Endothelial cell of umbilical vein (primary cell): ENCODE measurements at regions not wholly inside any gene's neighbourhood (a gene's known extent, or its start where the extent isn't known, plus 50 kb on each side); places are given as distances from the start of the nearest gene placed in this dataset.

Experiments used
- BruUV-seq: library from RNA; stranded (reverse); fragments of 400-500 nt; replicated peaks from 2 replicates; lab custom pipeline; 2021; lab: Mats Ljungman, UMichigan
- CTCF ChIA-PET: fragments of 300-600, 350-600 bp; sonication (Branson Sonifier 250); formaldehyde crosslinking; loops from one replicate; lab custom pipeline; 2021; ENCODE audit warnings: antibody characterized with exemption, inconsistent platforms; lab: Charles Lee
- POLR2A ChIA-PET: fragments of 300-600, 350-600 bp; sonication (Branson Sonifier 250); formaldehyde crosslinking; loops from one replicate; lab custom pipeline; 2021; ENCODE audit warnings: antibody characterized with exemption, inconsistent platforms; lab: Charles Lee
- DNase-seq: peaks from one replicate; pipeline ENCODE4 v3.0.0-alpha.2; 2011; ENCODE audit warnings: low read depth, low spot score
- FAIRE-seq: peaks from 2 replicates; lab custom pipeline; 2011; peaks lifted over from hg19 to GRCh38; lab: Jason Lieb, UNC
- H2AFZ ChIP-seq: 2 replicates; pipeline ENCODE4 v1.6.0; 2012; ENCODE audit warnings: low read depth, low read length, control low read depth, inconsistent platforms
- H3K27ac ChIP-seq: 2 replicates; pipeline ENCODE4 v1.5.1; 2011; ENCODE audit warnings: low read depth, mild to moderate bottlenecking, control low read depth, low read length, moderate library complexity; ENCODE audit not compliant: insufficient read depth
- H3K27me3 ChIP-seq, 2 experiments: 2 replicates each; pipeline versions ENCODE4 v1.6.0 to v1.6.1; 2011; ENCODE audit warnings: low read length in 2 of 2, mixed read lengths in 1 of 2; ENCODE audit not compliant: control insufficient read depth in 2 of 2, insufficient read depth in 2 of 2
- H3K36me3 ChIP-seq, 2 experiments: 2 replicates in 1 of 2; 3 replicates in 1 of 2; pipeline ENCODE4 v1.5.1; 2011; ENCODE audit warnings: low read length in 2 of 2, mild to moderate bottlenecking in 1 of 2, moderate library complexity in 1 of 2; ENCODE audit not compliant: control insufficient read depth in 2 of 2, insufficient read depth in 2 of 2; ENCODE audit errors: extremely low read depth in 1 of 2
- H3K4me1 ChIP-seq: 3 replicates; pipeline ENCODE4 v1.5.1; 2011; ENCODE audit warnings: mild to moderate bottlenecking, low read length; ENCODE audit not compliant: control insufficient read depth, insufficient read depth; ENCODE audit errors: extremely low read depth
- H3K4me2 ChIP-seq: 2 replicates; pipeline ENCODE4 v1.6.1; 2011; ENCODE audit warnings: low read length, control low read depth, mixed read lengths; ENCODE audit not compliant: insufficient read depth
- H3K4me3 ChIP-seq, 3 experiments: fragments of 200-600 bp in 1 of 3; sonication (generic), shearing (Covaris generic) in 1 of 3; replicated peaks in 1 of 3; 2 replicates each; pipeline ENCODE4 v1.5.1; 2011 to 2016; ENCODE audit warnings: control low read depth in 3 of 3, low read length in 3 of 3, mild to moderate bottlenecking in 2 of 3, inconsistent platforms in 1 of 3, low read depth in 1 of 3, moderate library complexity in 1 of 3; ENCODE audit not compliant: insufficient read depth in 1 of 3
- H3K79me2 ChIP-seq: 2 replicates; pipeline ENCODE4 v1.6.0; 2012; ENCODE audit warnings: low read length, inconsistent platforms; ENCODE audit not compliant: control insufficient read depth, insufficient read depth
- H3K9ac ChIP-seq: replicated peaks from 2 replicates; pipeline ENCODE3; 2011; ENCODE audit warnings: low read length, control low read depth; ENCODE audit not compliant: insufficient read depth; ENCODE audit errors: extremely low read depth
- H3K9me1 ChIP-seq: replicated peaks from 3 replicates; pipeline ENCODE4 v1.6.0; 2011; ENCODE audit warnings: mild to moderate bottlenecking, low read length; ENCODE audit not compliant: control insufficient read depth, insufficient read depth; ENCODE audit errors: extremely low read depth
- H3K9me3 ChIP-seq: replicated peaks from 2 replicates; pipeline ENCODE4 v1.5.1; 2012; ENCODE audit warnings: low read length, inconsistent platforms; ENCODE audit not compliant: control insufficient read depth, insufficient read depth
- H4K20me1 ChIP-seq: replicated peaks from 2 replicates; pipeline ENCODE3; 2011; ENCODE audit warnings: mild to moderate bottlenecking, low read length; ENCODE audit not compliant: control insufficient read depth, insufficient read depth; ENCODE audit errors: extremely low read depth
- CTCF ChIP-seq, 2 donors: IDR thresholded peaks; 1 replicate in 1 of 2; 2 replicates in 1 of 2; pipeline ENCODE4 v1.5.1; 2011; ENCODE audit warnings: low read length in 2 of 2, mild to moderate bottlenecking in 2 of 2, moderate library complexity in 2 of 2, control low read depth in 1 of 2, inconsistent platforms in 1 of 2, low read depth in 1 of 2; ENCODE audit not compliant: insufficient read depth in 1 of 2; ENCODE audit errors: extremely low read depth in 1 of 2
- EZH2 ChIP-seq: IDR thresholded peaks from 2 replicates; pipeline ENCODE4 v1.6.1; 2012; ENCODE audit warnings: borderline replicate concordance, low read depth, mild to moderate bottlenecking, moderate library complexity, low read length, inconsistent platforms; ENCODE audit not compliant: severe bottlenecking
- FOS ChIP-seq: IDR thresholded peaks from 2 replicates; pipeline ENCODE4 v1.6.1; 2011; ENCODE audit warnings: mild to moderate bottlenecking, low read length, moderate library complexity, borderline replicate concordance; ENCODE audit not compliant: insufficient read depth
- GATA2 ChIP-seq: IDR thresholded peaks from 2 replicates; pipeline ENCODE4 v1.7.0; 2011; ENCODE audit warnings: low read depth, mild to moderate bottlenecking, moderate library complexity, mixed read lengths, low read length; ENCODE audit not compliant: insufficient read length, insufficient read depth
- JUN ChIP-seq: IDR thresholded peaks from 2 replicates; pipeline ENCODE4 v1.6.1; 2011; ENCODE audit warnings: borderline replicate concordance, low read depth; ENCODE audit not compliant: insufficient read length, insufficient read depth
- MAX ChIP-seq: IDR thresholded peaks from 2 replicates; pipeline ENCODE4 v1.6.1; 2011; ENCODE audit not compliant: insufficient read depth, insufficient read length
- MYC ChIP-seq: IDR thresholded peaks from one replicate; pipeline ENCODE4 v1.6.1; 2011; ENCODE audit warnings: mild to moderate bottlenecking, low read depth, low read length
- POLR2A ChIP-seq: IDR thresholded peaks from 2 replicates; pipeline ENCODE4 v1.6.1; 2012; ENCODE audit warnings: low read depth, mild to moderate bottlenecking, control low read depth, low read length
- POLR2AphosphoS5 ChIP-seq: IDR thresholded peaks from 2 replicates; pipeline ENCODE4 v1.6.1; 2012; ENCODE audit warnings: low read depth, mild to moderate bottlenecking, control low read depth, low read length, moderate library complexity; ENCODE audit not compliant: insufficient read depth
- dilution Hi-C: fragments of 300-500 bp; cut with MboI; formaldehyde crosslinking; loops from one replicate; pipeline ENCODE4 v1.15.0; 2019; ENCODE audit warnings: low sequenced_read_pairs; ENCODE audit not compliant: extremely low pct_ligation_motif_present
- intact Hi-C: fragments of 100-400 bp; cut with micrococcal nuclease; formaldehyde crosslinking; loops from one replicate; pipeline ENCODE4 v1.10.0; 2022

- Histone ChIP-seq H3K27me3 (no peaks in the 10 kb centered on the region), H2AFZ (no peak overlapping the region), H3K27ac (no peak overlapping the region), H3K36me3 (no peaks in the 10 kb centered on the region), H3K4me3 (no peak overlapping the region), H3K4me1 (no peaks in the 10 kb centered on the region), H3K9me3 (peaks cover 2% of the 10 kb centered on the region), H3K4me2 (no peak overlapping the region), H3K9ac (no peak overlapping the region), H3K79me2 (no peaks in the 10 kb centered on the region), H4K20me1 (no peaks in the 10 kb centered on the region), H3K9me1 (no peaks in the 10 kb centered on the region)
- no peak for FAIRE-seq
- intact Hi-C loops = no loop called here
- TF ChIP-seq MYC = no peak
- no peak for TF ChIP-seq EZH2
- no peak for TF ChIP-seq POLR2AphosphoS5
- no peak for TF ChIP-seq GATA2
- TF ChIP-seq CTCF (IDR thresholded peaks at IDR 0.05; ENCODE audit: extremely low read depth in 1 of 2, insufficient read depth in 1 of 2, low read depth in 1 of 2, low read length in 2 of 2) = no peak
- TF ChIP-seq POLR2A = no peak
- no peak for TF ChIP-seq MAX
- no peak for TF ChIP-seq JUN
- TF ChIP-seq FOS = no peak
- POLR2A ChIA-PET = no interaction called here
- CTCF ChIA-PET = no interaction called here
- dilution Hi-C loops = no loop called here
- no TSS peak for BruUV-seq
- no peak for DNase-seq
Measured at GRCh38 chr3:18634461-18634860, 209.3 kb upstream of the SATB1 start.
